ENCODE measurements at regions not wholly inside any gene's neighbourhood (a gene's known extent, or its start where the extent isn't known, plus 50 kb on each side); places are given as distances from the start of the nearest gene placed in this dataset.

DNA sequence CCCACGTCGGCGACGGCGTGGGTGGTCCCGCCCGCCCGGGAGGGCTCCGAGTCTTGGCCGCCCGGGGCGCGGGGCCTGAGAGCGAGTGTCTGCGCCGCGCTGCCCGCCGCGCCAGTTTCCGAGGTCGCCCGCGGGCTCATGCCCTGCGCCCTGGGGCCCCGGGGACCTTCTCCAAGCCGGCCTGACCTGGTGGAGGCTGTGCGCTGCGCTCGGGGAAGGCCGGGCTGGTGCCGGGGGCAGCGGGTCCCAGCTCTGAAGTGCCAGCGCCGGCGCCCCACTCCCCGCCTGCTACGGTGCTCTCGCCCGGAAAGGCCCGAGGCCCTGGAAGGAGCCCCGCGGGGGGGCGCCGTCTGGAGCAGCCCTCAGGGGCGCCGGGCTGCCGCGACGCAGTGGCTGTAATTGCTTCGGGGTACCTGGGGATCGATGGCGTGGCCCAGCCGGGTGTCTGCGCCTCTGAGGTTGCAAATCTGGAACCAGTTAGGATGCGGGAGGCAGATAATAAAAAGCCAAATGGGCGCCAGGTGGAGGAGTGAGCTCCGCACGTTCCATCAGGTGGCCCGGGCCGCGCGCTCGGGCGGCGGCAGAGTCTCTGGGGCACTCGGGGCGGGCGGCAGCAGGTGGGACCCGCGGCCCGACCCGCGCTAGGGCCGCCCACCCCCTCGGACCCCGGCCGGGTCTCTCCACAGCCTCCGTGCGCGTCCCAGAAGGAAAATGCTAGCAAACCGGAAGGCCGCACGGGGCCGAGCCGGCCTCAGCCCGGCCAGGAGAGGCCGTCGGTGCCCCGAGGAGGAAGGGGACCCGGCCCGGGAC, 102.3 kb upstream of the DIO3 start:
- no peak for DNase-seq

- DNase-seq, result no peak
Observed at GRCh38 chr14:101459551-101459900, 101.8 kb upstream of the DIO3 start.

DNA sequence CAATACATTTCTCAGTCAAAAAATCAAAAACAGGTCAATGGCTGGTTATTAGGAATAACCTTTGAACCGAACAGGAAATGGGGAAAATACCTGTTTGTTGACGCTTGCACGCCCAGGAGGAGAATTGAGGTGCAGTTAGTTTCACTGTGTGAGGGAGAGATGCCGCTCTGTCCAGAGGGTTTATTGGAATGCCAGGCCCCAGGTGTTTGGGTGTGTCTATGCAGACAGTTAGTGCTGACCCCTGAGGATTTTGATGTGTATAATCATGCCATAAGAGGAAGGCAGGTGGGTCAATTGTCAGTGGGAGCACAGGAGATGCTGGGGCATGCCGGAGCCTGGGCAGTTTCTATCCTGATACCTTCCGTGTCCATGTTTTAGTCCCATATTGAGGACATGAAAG, 100.8 kb upstream of the DIO3 start:
- no peak for DNase-seq

DNA sequence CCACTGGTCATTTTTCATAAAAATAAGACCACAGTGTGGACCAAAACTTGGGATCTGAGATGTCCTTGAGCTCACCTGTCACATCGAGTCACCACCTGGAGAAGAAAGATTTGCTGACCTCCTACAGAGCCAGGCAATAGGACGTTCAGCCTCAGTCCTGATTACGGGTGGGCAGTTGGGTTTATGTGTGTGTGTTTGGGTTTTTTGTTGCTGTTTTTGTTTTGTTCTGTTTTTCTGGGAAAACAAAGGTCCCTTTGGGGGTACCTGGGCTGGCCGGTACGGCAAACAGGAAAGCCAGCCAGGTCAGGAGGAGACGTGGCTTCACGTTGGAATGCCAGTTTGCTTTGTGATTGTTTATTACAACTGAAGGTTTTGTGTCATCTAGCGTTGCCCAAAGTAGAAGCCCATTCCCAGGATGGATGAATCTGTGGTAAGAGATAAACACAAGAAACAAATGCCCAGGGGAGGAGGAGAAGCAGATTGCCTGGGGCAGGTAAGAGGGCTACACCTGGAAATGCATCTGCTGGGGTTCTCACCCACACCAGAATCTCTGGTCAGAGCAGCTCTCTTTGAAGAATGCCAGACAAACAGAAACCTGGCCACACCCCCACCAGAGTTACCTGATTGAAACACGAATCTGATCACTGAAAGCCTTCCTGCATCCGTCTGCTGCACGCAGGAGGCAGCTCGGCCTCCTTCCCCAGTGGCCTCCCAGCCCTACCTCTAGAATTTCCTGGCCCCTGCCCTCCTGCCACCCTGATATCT, 100.1 kb upstream of the DIO3 start:
- no peak for DNase-seq

- no peak for DNase-seq
Observed at GRCh38 chr14:101461891-101462290, 99.4 kb upstream of the DIO3 start.

- no peak for DNase-seq
Observed at GRCh38 chr14:101462726-101463565, 98.3 kb upstream of the DIO3 start.

- DNase-seq, result no peak
Observed at GRCh38 chr14:101463566-101464171, 97.6 kb upstream of the DIO3 start.

DNA sequence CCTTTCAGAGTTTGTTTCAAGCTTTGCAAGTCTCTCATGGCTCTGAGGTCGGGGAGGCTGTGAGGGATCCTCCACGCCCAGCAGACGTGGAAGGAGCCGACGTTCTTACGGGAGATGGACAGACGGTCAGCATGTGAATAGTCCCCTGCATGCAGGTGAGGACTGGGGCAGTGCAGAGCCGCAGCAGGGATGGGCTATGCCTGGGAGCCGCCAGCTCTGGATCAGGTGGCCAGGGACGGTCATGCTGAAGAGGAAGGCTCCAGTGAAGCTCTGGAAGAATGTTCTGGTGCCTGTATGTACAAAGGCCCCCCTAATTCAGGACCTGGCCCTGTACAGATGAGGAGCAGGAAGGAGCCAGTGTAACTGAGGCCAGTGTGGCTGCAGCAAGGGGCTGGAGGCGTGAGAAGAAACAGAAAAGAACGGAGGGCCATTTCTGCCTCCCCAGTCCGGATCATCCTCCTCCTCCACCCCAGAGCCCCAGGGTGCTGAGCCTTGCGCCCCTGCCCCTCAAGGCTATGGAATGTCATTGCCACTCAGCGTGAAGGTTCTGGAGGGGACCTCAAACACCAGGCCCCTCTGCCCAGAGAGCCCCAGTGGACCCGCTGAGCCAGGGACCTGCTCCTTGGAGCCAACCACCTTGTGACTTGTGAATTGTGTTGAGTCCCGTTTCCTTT, 96.8 kb upstream of the DIO3 start:
- DNase-seq, result no peak

- no peak for DNase-seq
Observed at GRCh38 chr14:101464984-101465794, 96.1 kb upstream of the DIO3 start.

- DNase-seq, result no peak
Observed at GRCh38 chr14:101465795-101466448, 95.4 kb upstream of the DIO3 start.

GRCh38 chr14:101466456-101467180, 94.7 kb upstream of the DIO3 start:
- no peak for DNase-seq

- no peak for DNase-seq
Observed at GRCh38 chr14:101467181-101467926, 93.9 kb upstream of the DIO3 start.

- DNase-seq, result no peak
Observed at GRCh38 chr14:101469382-101470247, 91.7 kb upstream of the DIO3 start.

GRCh38 chr14:101470266-101470665, 91.0 kb upstream of the DIO3 start:
- no peak for DNase-seq

DNA sequence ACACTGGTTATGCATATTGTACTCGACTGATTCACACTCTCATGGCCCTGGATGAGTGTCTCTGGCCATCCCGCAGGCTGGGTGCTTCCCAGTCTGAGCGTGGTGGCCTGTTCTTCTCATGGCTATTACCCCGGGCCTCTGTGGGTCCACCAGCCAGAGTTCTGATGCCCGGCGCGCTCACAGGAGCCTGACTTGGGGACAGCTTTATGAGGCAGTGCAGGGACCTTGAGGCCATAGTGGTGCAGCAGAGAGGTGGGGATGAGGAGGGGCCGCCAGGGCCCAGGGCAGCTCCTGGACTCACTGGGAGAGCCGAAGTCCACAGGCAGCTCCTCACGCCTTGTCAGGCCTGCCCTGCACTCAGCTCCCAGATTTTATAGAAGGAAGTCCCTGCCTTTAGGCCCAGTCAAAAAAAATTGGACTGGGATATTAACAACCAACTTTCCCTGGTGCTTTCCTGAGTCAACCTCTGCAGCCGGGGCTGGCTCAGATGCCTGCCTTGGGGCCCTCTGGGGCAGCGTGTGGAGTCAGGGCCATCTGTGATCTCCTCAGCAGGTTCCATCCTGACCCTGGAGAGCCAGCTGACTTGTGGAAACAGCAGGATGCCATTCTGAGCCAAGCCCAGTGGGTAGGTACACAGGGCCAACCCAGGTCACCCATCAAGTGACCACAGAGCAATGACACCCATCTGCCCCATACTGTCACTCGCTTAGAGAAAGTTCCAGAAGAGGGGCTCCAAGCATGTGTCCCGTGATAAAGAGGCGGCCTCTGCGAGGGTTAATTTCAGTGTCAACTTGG, 89.4 kb upstream of the DIO3 start:
- no peak for DNase-seq

GRCh38 chr14:101472518-101472849, 88.8 kb upstream of the DIO3 start:
- DNase-seq, result no peak

DNA sequence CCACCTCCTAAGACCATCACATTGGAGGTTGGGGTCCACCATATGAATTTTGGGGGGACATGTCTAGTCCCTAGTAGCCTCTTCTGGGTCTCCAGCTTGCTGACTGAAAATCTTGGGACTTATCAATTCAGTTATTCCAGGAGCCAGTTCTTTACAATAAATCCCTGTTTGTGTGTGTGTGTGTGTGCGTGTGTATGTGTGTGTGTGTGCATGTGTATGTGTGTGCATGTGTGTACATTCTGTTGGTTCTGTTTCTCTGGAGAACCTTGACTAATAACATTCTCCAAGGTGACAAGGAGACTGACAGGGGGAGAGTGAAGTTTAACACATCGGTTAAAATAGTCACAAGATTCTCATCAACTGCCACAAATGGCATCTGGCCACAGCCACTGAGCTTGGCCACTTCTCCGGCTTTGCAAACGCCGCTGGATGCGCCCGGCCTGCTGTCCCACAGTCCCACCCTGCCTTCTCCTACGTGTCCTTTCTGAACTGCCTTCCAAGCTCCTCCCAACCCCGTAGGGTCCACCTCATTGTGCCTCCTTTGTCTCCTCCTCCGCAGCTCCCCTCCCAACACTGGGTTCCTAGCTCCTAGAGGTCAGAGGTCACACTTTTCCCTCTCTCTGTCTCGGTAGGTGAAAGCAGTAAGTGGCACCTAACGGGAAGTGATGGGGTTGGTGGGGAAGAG, 88.1 kb upstream of the DIO3 start:
- no peak for DNase-seq
